Keratinocyte (primary cell): ENCODE measurements at regions not wholly inside any gene's neighbourhood (a gene's known extent, or its start where the extent isn't known, plus 50 kb on each side); places are given as distances from the start of the nearest gene placed in this dataset.

ENCODE experiments used
- DNase-seq: peaks from one replicate; pipeline ENCODE4 v3.0.0-alpha.2; 2011; ENCODE audit warnings: low read depth, missing footprints, low spot score
- FAIRE-seq: peaks from 2 replicates; lab custom pipeline; 2011; peaks lifted over from hg19 to GRCh38; lab: Jason Lieb, UNC
- H2AFZ ChIP-seq: 2 replicates; pipeline ENCODE4 v1.6.0; 2012; ENCODE audit warnings: low read length, control low read depth, inconsistent platforms; ENCODE audit not compliant: control insufficient read depth
- H3K27ac ChIP-seq: 2 replicates; pipeline ENCODE4 v1.5.1; 2011; ENCODE audit warnings: low read length; ENCODE audit not compliant: control insufficient read depth, insufficient read depth
- H3K27me3 ChIP-seq: 3 replicates; pipeline ENCODE4 v1.6.0; 2011; ENCODE audit warnings: low read length; ENCODE audit not compliant: control insufficient read depth, insufficient read depth; ENCODE audit errors: extremely low read depth
- H3K36me3 ChIP-seq, 2 experiments: 2 replicates in 1 of 2; 3 replicates in 1 of 2; pipeline ENCODE4 v1.5.1; 2011; ENCODE audit warnings: low read length in 2 of 2, mild to moderate bottlenecking in 1 of 2; ENCODE audit not compliant: control insufficient read depth in 2 of 2, insufficient read depth in 2 of 2; ENCODE audit errors: extremely low read depth in 1 of 2
- H3K4me1 ChIP-seq: 3 replicates; pipeline ENCODE4 v1.5.1; 2011; ENCODE audit warnings: low read length; ENCODE audit not compliant: control insufficient read depth, insufficient read depth; ENCODE audit errors: extremely low read depth
- H3K4me2 ChIP-seq: 3 replicates; pipeline ENCODE4 v1.6.0; 2011; ENCODE audit warnings: low read depth, low read length; ENCODE audit not compliant: control insufficient read depth, insufficient read depth; ENCODE audit errors: extremely low read depth
- H3K4me3 ChIP-seq, 3 experiments: fragments of 200-600 bp in 1 of 3; sonication (generic) in 1 of 3; 2 replicates in 2 of 3; 3 replicates in 1 of 3; pipeline ENCODE4 v1.5.1; 2011 to 2016; ENCODE audit warnings: low read length in 3 of 3, mild to moderate bottlenecking in 3 of 3, control low read depth in 2 of 3, inconsistent platforms in 1 of 3, low read depth in 1 of 3, mixed read lengths in 1 of 3, mixed run types in 1 of 3, moderate library complexity in 1 of 3; ENCODE audit not compliant: control insufficient read depth in 2 of 3, insufficient read depth in 2 of 3; ENCODE audit errors: extremely low read depth in 1 of 3
- H3K79me2 ChIP-seq: 2 replicates; pipeline ENCODE4 v1.6.0; 2012; ENCODE audit warnings: low read length; ENCODE audit not compliant: control insufficient read depth, insufficient read depth
- H3K9ac ChIP-seq: 3 replicates; pipeline ENCODE4 v1.6.0; 2011; ENCODE audit warnings: low read length; ENCODE audit not compliant: control insufficient read depth, insufficient read depth; ENCODE audit errors: extremely low read depth
- H3K9me1 ChIP-seq: 3 replicates; pipeline ENCODE4 v1.6.0; 2011; ENCODE audit warnings: low read length; ENCODE audit not compliant: control insufficient read depth, insufficient read depth; ENCODE audit errors: extremely low read depth
- H3K9me3 ChIP-seq: 2 replicates; pipeline ENCODE4 v1.5.1; 2012; ENCODE audit warnings: low read depth, low read length; ENCODE audit not compliant: control insufficient read depth
- H4K20me1 ChIP-seq: 3 replicates; pipeline ENCODE4 v1.6.0; 2011; ENCODE audit warnings: low read length; ENCODE audit not compliant: control insufficient read depth, insufficient read depth; ENCODE audit errors: extremely low read depth
- CTCF ChIP-seq, 3 experiments: IDR thresholded peaks in 1 of 3; conservative IDR thresholded peaks in 1 of 3; optimal IDR thresholded peaks in 1 of 3; 2 replicates in 2 of 3; 3 replicates in 1 of 3; pipeline versions ENCODE3 to v1.5.1; 2011; ENCODE audit warnings: low read length in 3 of 3, mild to moderate bottlenecking in 3 of 3, moderate library complexity in 2 of 3, control low read depth in 1 of 3, inconsistent platforms in 1 of 3; ENCODE audit not compliant: insufficient read depth in 2 of 3; ENCODE audit errors: extremely low read depth in 1 of 3
- EZH2 ChIP-seq: IDR thresholded peaks from one replicate; pipeline ENCODE4 v1.6.1; 2012; ENCODE audit warnings: inconsistent platforms, mild to moderate bottlenecking, low read length, moderate library complexity
- dilution Hi-C: fragments of 300-500 bp; cut with MboI; formaldehyde crosslinking; loops from one replicate; pipeline ENCODE4 v1.7.0; 2020; ENCODE audit warnings: low sequenced_read_pairs; ENCODE audit not compliant: extremely low pct_ligation_motif_present

GRCh38 chr6:8820313-8820712 lies 385.0 kb upstream of the SLC35B3 start:
- H3K4me1 ChIP-seq: peaks cover 17% of the 10 kb centered on the region
- H3K27me3 ChIP-seq: no peaks in the 10 kb centered on the region
- H3K79me2 ChIP-seq: no peaks in the 10 kb centered on the region
- DNase-seq (no peak), FAIRE-seq (no peak)
- no peak overlapping the region for H3K4me2 ChIP-seq
- no peak overlapping the region for H3K9ac ChIP-seq
- TF ChIP-seq CTCF (optimal IDR thresholded peaks at IDR 0.05 in 1 of 3, IDR thresholded peaks at IDR 0.05 in 1 of 3, conservative IDR thresholded peaks at IDR 0.05 in 1 of 3; ENCODE audit: extremely low read depth in 1 of 3, insufficient read depth in 2 of 3, low read length in 3 of 3): no peak
- no peak for TF ChIP-seq EZH2
- no peaks in the 10 kb centered on the region for H3K9me3 ChIP-seq
- no peaks in the 10 kb centered on the region for H3K36me3 ChIP-seq
- H2AFZ ChIP-seq: no peak overlapping the region
- H3K9me1 ChIP-seq: no peaks in the 10 kb centered on the region
- H3K4me3 ChIP-seq: no peak overlapping the region
- no peak overlapping the region for H3K27ac ChIP-seq
- dilution Hi-C loops: no loop called here
- H4K20me1 ChIP-seq: no peaks in the 10 kb centered on the region

- no peaks in the 10 kb centered on the region for H3K36me3 ChIP-seq
- H3K9me3 ChIP-seq: no peaks in the 10 kb centered on the region
- peak overlapping the region; percentile 5 for H3K4me2 ChIP-seq
- no peaks in the 10 kb centered on the region for H3K9me1 ChIP-seq
- peaks cover 17% of the 10 kb centered on the region for H3K4me1 ChIP-seq
- FAIRE-seq (peak; percentile 64), DNase-seq (no peak)
- H2AFZ ChIP-seq: no peak overlapping the region
- H3K27me3 ChIP-seq: no peaks in the 10 kb centered on the region
- no peak overlapping the region for H3K9ac ChIP-seq
- dilution Hi-C loops: no loop called here
- no peaks in the 10 kb centered on the region for H4K20me1 ChIP-seq
- TF ChIP-seq CTCF (optimal IDR thresholded peaks at IDR 0.05 in 1 of 3, IDR thresholded peaks at IDR 0.05 in 1 of 3, conservative IDR thresholded peaks at IDR 0.05 in 1 of 3; ENCODE audit: extremely low read depth in 1 of 3, insufficient read depth in 2 of 3, low read length in 3 of 3): no peak
- no peak for TF ChIP-seq EZH2
- H3K27ac ChIP-seq: no peak overlapping the region
- H3K79me2 ChIP-seq: no peaks in the 10 kb centered on the region
- no peak overlapping the region for H3K4me3 ChIP-seq
These were observed 384.1 kb upstream of the SLC35B3 start for GRCh38 chr6:8819446-8819845.
